ENCODE measurements at regions not wholly inside any gene's neighbourhood (a gene's known extent, or its start where the extent isn't known, plus 50 kb on each side); places are given as distances from the start of the nearest gene placed in this dataset.

DNA sequence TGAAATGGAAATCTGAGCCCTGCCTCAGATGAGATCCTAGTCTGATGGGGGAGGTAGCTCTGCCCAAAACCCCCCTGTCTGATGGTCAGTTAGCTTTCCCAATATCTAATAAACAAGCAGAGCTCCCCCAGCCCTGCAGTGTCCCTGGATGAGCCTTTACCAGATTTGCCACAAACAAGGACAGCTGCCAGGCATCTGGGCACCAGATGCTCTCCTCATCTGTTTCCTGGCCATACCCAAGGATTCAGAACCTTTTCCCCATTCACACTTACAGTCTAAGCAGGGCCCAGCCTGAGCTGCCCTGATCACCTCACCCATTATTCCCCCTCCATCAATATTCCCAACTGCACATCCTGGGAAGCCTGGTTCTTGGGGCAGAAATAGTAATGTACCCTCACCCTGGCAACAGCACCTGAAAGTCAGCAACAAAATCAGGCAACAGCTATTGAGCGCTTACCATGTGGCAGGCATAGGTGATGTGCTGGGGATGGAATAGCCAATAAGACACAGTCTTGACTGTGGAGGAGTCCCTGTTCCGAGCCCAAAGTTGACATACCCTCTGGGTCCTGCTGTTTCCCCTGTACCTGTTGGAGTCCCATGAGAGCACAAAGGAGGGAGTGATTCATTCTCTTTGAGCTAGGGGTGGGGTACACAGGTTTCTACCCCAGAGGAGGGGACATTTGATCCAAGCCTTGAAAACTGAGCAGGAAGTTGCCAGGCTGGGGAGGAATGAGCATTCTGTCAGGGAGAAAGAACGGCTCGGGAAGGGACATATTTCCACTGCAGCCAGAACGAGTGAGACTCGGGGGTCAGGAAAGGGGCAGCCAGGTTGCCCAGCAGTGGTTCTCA, 147.4 kb downstream of the TMEM132E start:
- Histone ChIP-seq H3K9me3 (ENCODE audit: control insufficient read depth in 1 of 2, insufficient read depth in 1 of 2, low read length in 2 of 2) (peaks cover 0 to 4% of the 10 kb centered on the region in 2 experiments), H3K36me3 (ENCODE audit: insufficient read depth, low read length) (no peaks in the 10 kb centered on the region), H3K27ac (ENCODE audit: low read depth in 1 of 2, low read length in 2 of 2) (no peak overlapping the region), H3K4me3 (ENCODE audit: low read length) (no peak overlapping the region), H3K4me1 (ENCODE audit: insufficient read depth, low read length) (no peaks in the 10 kb centered on the region), H3K27me3 (ENCODE audit: control insufficient read depth in 1 of 2, insufficient read depth in 2 of 2, low read length in 2 of 2) (peaks cover 0 to 2% of the 10 kb centered on the region in 2 experiments)
- ATAC-seq (ENCODE audit: poor library complexity) (no peak), DNase-seq (no peak)
- intact Hi-C loops (cut with DNase I, micrococcal nuclease): no loop called here
- CTCF ChIA-PET: interaction anchor here (0.7 kb wide), 1 partner anchor 185 kb away, joined by 3 read pairs; no protein-coding TSS in a partner anchor
- POLR2A ChIA-PET: no interaction called here
- Mint-ChIP-seq H3K36me3 (ENCODE audit: low read depth) (no peaks in the 10 kb centered on the region), H3K4me1 (ENCODE audit: low read depth) (no peaks in the 10 kb centered on the region), H3K27me3 (peaks cover 29% of the 10 kb centered on the region), H3K4me3 (no peak overlapping the region), H3K9me3 (no peaks in the 10 kb centered on the region), H3K27ac (no peak overlapping the region)
- TF ChIP-seq, protein P1, sequence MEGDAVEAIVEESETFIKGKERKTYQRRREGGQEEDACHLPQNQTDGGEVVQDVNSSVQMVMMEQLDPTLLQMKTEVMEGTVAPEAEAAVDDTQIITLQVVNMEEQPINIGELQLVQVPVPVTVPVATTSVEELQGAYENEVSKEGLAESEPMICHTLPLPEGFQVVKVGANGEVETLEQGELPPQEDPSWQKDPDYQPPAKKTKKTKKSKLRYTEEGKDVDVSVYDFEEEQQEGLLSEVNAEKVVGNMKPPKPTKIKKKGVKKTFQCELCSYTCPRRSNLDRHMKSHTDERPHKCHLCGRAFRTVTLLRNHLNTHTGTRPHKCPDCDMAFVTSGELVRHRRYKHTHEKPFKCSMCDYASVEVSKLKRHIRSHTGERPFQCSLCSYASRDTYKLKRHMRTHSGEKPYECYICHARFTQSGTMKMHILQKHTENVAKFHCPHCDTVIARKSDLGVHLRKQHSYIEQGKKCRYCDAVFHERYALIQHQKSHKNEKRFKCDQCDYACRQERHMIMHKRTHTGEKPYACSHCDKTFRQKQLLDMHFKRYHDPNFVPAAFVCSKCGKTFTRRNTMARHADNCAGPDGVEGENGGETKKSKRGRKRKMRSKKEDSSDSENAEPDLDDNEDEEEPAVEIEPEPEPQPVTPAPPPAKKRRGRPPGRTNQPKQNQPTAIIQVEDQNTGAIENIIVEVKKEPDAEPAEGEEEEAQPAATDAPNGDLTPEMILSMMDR (IDR thresholded peaks at IDR 0.05): no peak

DNA sequence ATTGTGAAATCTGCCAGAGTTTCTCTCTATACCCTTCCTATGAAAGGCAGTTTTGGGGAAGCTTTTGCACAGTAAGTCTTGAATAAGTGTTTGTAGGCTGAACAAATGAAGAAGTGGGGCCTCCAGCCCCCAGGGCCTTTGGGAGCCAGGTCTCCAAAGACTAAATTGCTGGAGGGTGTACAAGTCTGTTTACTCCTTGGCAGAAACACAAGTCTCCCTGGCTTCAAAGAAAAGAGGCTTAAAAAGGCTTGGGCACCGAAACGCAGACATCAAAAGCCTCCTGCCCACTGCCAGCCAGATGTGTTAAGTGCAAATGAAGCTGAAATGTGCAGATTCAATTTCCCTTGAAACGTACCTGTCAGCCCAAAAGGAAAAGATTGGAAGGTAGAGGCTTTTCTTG, 146.3 kb downstream of the TMEM132E start:
- DNase-seq (no peak), ATAC-seq (ENCODE audit: poor library complexity) (no peak)
- Histone ChIP-seq H3K27ac (ENCODE audit: low read depth in 1 of 2, low read length in 2 of 2) (no peak overlapping the region), H3K4me1 (ENCODE audit: insufficient read depth, low read length) (no peaks in the 10 kb centered on the region), H3K27me3 (ENCODE audit: control insufficient read depth in 1 of 2, insufficient read depth in 2 of 2, low read length in 2 of 2) (peaks cover 0 to 2% of the 10 kb centered on the region in 2 experiments), H3K4me3 (ENCODE audit: low read length) (no peak overlapping the region), H3K36me3 (ENCODE audit: insufficient read depth, low read length) (no peaks in the 10 kb centered on the region), H3K9me3 (ENCODE audit: control insufficient read depth in 1 of 2, insufficient read depth in 1 of 2, low read length in 2 of 2) (peaks cover 0 to 1% of the 10 kb centered on the region in 2 experiments)
- Mint-ChIP-seq H3K4me3 (no peak overlapping the region), H3K27ac (no peak overlapping the region), H3K36me3 (ENCODE audit: low read depth) (no peaks in the 10 kb centered on the region), H3K9me3 (no peaks in the 10 kb centered on the region), H3K27me3 (peaks cover 24% of the 10 kb centered on the region), H3K4me1 (ENCODE audit: low read depth) (no peaks in the 10 kb centered on the region)
- TF ChIP-seq, protein P1 (IDR thresholded peaks at IDR 0.05): no peak
- CTCF ChIA-PET: interaction anchor here (0.7 kb wide), 1 partner anchor 17 kb away, joined by 4 read pairs; no protein-coding TSS in a partner anchor
- intact Hi-C loops (cut with DNase I, micrococcal nuclease): no loop called here
- POLR2A ChIA-PET: interaction anchor here (0.6 kb wide), 1 partner anchor 88 kb away, joined by 3 read pairs; no protein-coding TSS in a partner anchor

DNA sequence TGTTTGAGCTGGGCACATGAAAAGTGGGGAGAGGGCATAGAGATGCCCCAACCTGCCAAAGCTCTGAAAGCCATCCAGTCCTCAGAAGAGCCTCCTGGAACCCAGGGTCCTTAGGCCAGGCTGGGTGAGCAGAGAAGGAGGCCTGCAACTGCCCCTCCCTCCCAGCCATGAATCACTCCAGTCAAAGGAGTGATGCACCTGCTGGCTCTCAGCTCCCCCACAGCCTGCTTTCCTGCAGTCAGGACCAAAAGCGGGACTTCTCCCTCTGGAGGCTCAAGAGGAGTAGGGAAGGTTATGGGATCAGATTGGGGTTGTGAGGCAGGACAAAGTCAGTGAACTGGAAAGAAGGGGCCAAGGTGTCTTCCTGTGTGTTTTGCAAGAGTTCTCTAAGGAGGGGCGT, 145.6 kb downstream of the TMEM132E start:
- H3K27me3 Mint-ChIP-seq: peaks cover 24% of the 10 kb centered on the region
- no peak overlapping the region for H3K4me3 Mint-ChIP-seq
- Histone ChIP-seq H3K4me3 (ENCODE audit: low read length) (no peak overlapping the region), H3K4me1 (ENCODE audit: insufficient read depth, low read length) (no peaks in the 10 kb centered on the region), H3K36me3 (ENCODE audit: insufficient read depth, low read length) (no peaks in the 10 kb centered on the region), H3K27me3 (ENCODE audit: control insufficient read depth in 1 of 2, insufficient read depth in 2 of 2, low read length in 2 of 2) (peaks cover 0 to 2% of the 10 kb centered on the region in 2 experiments), H3K27ac (ENCODE audit: low read depth in 1 of 2, low read length in 2 of 2) (no peak overlapping the region), H3K9me3 (ENCODE audit: control insufficient read depth in 1 of 2, insufficient read depth in 1 of 2, low read length in 2 of 2) (no peaks in the 10 kb centered on the region)
- H3K36me3 Mint-ChIP-seq (ENCODE audit: low read depth): no peaks in the 10 kb centered on the region
- ATAC-seq (ENCODE audit: poor library complexity): no peak
- POLR2A ChIA-PET: no interaction called here
- no peak overlapping the region for H3K27ac Mint-ChIP-seq
- CTCF ChIA-PET: no interaction called here
- no peaks in the 10 kb centered on the region for H3K9me3 Mint-ChIP-seq
- TF ChIP-seq, protein P1 (IDR thresholded peaks at IDR 0.05): no peak
- DNase-seq: no peak
- intact Hi-C loops (cut with DNase I, micrococcal nuclease): no loop called here
- H3K4me1 Mint-ChIP-seq (ENCODE audit: low read depth): no peaks in the 10 kb centered on the region

Measured in CD4-positive, alpha-beta T cell (primary cell).